ENCODE measurements at regions not wholly inside any gene's neighbourhood (a gene's known extent, or its start where the extent isn't known, plus 50 kb on each side); places are given as distances from the start of the nearest gene placed in this dataset.

DNA sequence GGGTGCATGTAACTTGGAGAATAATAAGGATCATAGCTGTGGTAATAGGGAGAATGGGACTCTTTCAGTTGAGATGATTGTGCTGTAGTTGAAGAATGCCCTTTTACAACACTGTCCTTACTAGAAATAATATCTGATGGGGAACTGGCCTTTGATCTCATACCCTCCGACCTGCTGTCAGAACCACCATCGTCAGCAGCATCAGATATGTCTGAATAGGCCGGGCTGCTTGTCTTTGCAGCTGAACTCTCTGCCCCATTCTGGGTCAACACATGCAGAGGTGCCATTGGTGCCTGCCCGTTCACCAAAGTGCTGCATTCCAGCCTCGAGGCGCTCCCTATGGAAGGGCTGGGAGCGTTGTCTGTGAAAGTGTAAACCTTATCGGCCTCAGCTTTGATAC is 99.1 kb downstream of the ZNF608 start:
- TF ChIP-seq EZH2 (IDR thresholded peaks at IDR 0.05; ENCODE audit: low read length) = no peak
- TF ChIP-seq, protein P1, sequence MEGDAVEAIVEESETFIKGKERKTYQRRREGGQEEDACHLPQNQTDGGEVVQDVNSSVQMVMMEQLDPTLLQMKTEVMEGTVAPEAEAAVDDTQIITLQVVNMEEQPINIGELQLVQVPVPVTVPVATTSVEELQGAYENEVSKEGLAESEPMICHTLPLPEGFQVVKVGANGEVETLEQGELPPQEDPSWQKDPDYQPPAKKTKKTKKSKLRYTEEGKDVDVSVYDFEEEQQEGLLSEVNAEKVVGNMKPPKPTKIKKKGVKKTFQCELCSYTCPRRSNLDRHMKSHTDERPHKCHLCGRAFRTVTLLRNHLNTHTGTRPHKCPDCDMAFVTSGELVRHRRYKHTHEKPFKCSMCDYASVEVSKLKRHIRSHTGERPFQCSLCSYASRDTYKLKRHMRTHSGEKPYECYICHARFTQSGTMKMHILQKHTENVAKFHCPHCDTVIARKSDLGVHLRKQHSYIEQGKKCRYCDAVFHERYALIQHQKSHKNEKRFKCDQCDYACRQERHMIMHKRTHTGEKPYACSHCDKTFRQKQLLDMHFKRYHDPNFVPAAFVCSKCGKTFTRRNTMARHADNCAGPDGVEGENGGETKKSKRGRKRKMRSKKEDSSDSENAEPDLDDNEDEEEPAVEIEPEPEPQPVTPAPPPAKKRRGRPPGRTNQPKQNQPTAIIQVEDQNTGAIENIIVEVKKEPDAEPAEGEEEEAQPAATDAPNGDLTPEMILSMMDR (optimal IDR thresholded peaks at IDR 0.05 in 1 of 3, IDR thresholded peaks at IDR 0.05 in 1 of 3, conservative IDR thresholded peaks at IDR 0.05 in 1 of 3; ENCODE audit: extremely low read depth in 1 of 3, insufficient read depth in 2 of 3, low read length in 3 of 3) = no peak
- Histone ChIP-seq H3K27ac (ENCODE audit: control insufficient read depth, insufficient read depth, low read length) (no peak overlapping the region), H3K4me2 (ENCODE audit: control insufficient read depth, extremely low read depth, insufficient read depth, low read depth, low read length) (no peak overlapping the region), H3K9ac (ENCODE audit: control insufficient read depth, extremely low read depth, insufficient read depth, low read length) (no peak overlapping the region), H3K9me1 (ENCODE audit: control insufficient read depth, extremely low read depth, insufficient read depth, low read length) (no peaks in the 10 kb centered on the region), H3K4me3 (ENCODE audit: control insufficient read depth in 2 of 3, extremely low read depth in 1 of 3, insufficient read depth in 2 of 3, low read depth in 1 of 3, low read length in 3 of 3) (no peak overlapping the region), H3K4me1 (ENCODE audit: control insufficient read depth, extremely low read depth, insufficient read depth, low read length) (peaks cover 22% of the 10 kb centered on the region), H2AFZ (ENCODE audit: control insufficient read depth, low read length) (no peak overlapping the region), H3K27me3 (ENCODE audit: control insufficient read depth, extremely low read depth, insufficient read depth, low read length) (no peaks in the 10 kb centered on the region), H4K20me1 (ENCODE audit: control insufficient read depth, extremely low read depth, insufficient read depth, low read length) (no peaks in the 10 kb centered on the region), H3K36me3 (ENCODE audit: control insufficient read depth in 2 of 2, extremely low read depth in 1 of 2, insufficient read depth in 2 of 2, low read length in 2 of 2) (no peaks in the 10 kb centered on the region), H3K9me3 (ENCODE audit: control insufficient read depth, low read depth, low read length) (no peaks in the 10 kb centered on the region), H3K79me2 (ENCODE audit: control insufficient read depth, insufficient read depth, low read length) (no peaks in the 10 kb centered on the region)
- dilution Hi-C loops (cut with MboI; ENCODE audit: extremely low pct_ligation_motif_present, low sequenced_read_pairs) = no loop called here
- FAIRE-seq = no peak
- DNase-seq (ENCODE audit: low read depth, low spot score) = no peak

DNA sequence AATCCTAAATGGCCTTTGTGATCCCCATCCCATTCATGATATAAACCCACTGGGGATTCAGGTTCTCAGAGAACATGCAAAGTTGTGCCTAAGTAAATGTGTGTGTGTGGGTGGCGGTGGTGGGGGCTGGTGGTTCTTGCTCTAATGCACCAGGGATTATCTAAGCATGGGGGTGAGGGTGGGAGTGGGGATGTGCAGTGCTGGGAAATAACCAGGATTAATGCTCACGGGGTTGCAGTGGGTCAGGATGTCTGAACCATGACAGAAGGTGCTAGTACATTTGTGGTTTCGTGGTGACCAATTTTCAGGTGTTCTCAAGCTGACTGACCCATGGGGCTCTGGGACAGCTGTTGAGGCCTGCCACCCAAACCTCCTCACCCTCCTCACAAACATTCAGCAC is 101.0 kb downstream of the ZNF608 start:
- Histone ChIP-seq H3K9me1 (ENCODE audit: control insufficient read depth, extremely low read depth, insufficient read depth, low read length) (no peaks in the 10 kb centered on the region), H3K27ac (ENCODE audit: control insufficient read depth, insufficient read depth, low read length) (no peak overlapping the region), H3K4me2 (ENCODE audit: control insufficient read depth, extremely low read depth, insufficient read depth, low read depth, low read length) (no peak overlapping the region), H3K27me3 (ENCODE audit: control insufficient read depth, extremely low read depth, insufficient read depth, low read length) (no peaks in the 10 kb centered on the region), H4K20me1 (ENCODE audit: control insufficient read depth, extremely low read depth, insufficient read depth, low read length) (no peaks in the 10 kb centered on the region), H3K4me3 (ENCODE audit: control insufficient read depth in 2 of 3, extremely low read depth in 1 of 3, insufficient read depth in 2 of 3, low read depth in 1 of 3, low read length in 3 of 3) (no peak overlapping the region), H3K79me2 (ENCODE audit: control insufficient read depth, insufficient read depth, low read length) (no peaks in the 10 kb centered on the region), H3K9ac (ENCODE audit: control insufficient read depth, extremely low read depth, insufficient read depth, low read length) (no peak overlapping the region), H3K4me1 (ENCODE audit: control insufficient read depth, extremely low read depth, insufficient read depth, low read length) (peaks cover 11% of the 10 kb centered on the region), H3K36me3 (ENCODE audit: control insufficient read depth in 2 of 2, extremely low read depth in 1 of 2, insufficient read depth in 2 of 2, low read length in 2 of 2) (no peaks in the 10 kb centered on the region), H2AFZ (ENCODE audit: control insufficient read depth, low read length) (no peak overlapping the region), H3K9me3 (ENCODE audit: control insufficient read depth, low read depth, low read length) (no peaks in the 10 kb centered on the region)
- dilution Hi-C loops (cut with MboI; ENCODE audit: extremely low pct_ligation_motif_present, low sequenced_read_pairs) = no loop called here
- DNase-seq (ENCODE audit: low read depth, low spot score) (no peak), FAIRE-seq (no peak)
- TF ChIP-seq EZH2 (IDR thresholded peaks at IDR 0.05; ENCODE audit: low read length) = no peak
- TF ChIP-seq, protein P1 (optimal IDR thresholded peaks at IDR 0.05 in 1 of 3, IDR thresholded peaks at IDR 0.05 in 1 of 3, conservative IDR thresholded peaks at IDR 0.05 in 1 of 3; ENCODE audit: extremely low read depth in 1 of 3, insufficient read depth in 2 of 3, low read length in 3 of 3) = no peak

All from keratinocyte (primary cell).